Thoracic aorta (tissue), 2 donors: ENCODE measurements at regions not wholly inside any gene's neighbourhood (a gene's known extent, or its start where the extent isn't known, plus 50 kb on each side); places are given as distances from the start of the nearest gene placed in this dataset.

Experiments used
- ATAC-seq: fragments of 150-250 bp; one replicate; pipeline ENCODE4 v1.8.0; 2017; ENCODE audit warnings: low read depth; ENCODE audit not compliant: insufficient number of reproducible peaks, low FRiP score
- DNase-seq: peaks from one replicate; pipeline ENCODE4 v3.0.0-alpha.2; 2020; ENCODE audit warnings: low spot score
- H3K27ac ChIP-seq, 2 donors: fragments of 200-600 bp; sonication (generic); 1 replicate in 1 of 2; 2 replicates in 1 of 2; pipeline ENCODE4 v1.5.1; 2016; ENCODE audit warnings: mild to moderate bottlenecking in 2 of 2, moderate library complexity in 2 of 2
- H3K27me3 ChIP-seq: fragments of 200-600 bp; sonication (generic); replicated peaks from 2 replicates; pipeline ENCODE4 v1.6.0; 2016; ENCODE audit warnings: mild to moderate bottlenecking; ENCODE audit not compliant: insufficient read depth
- H3K36me3 ChIP-seq: fragments of 200-600 bp; sonication (generic); one replicate; pipeline ENCODE4 v1.5.1; 2016
- H3K4me1 ChIP-seq, 2 donors: fragments of 200-600 bp; sonication (generic); 1 replicate in 1 of 2; 2 replicates in 1 of 2; pipeline versions ENCODE4 v1.5.1 to v1.6.0; 2016; ENCODE audit warnings: low read depth in 2 of 2, mild to moderate bottlenecking in 1 of 2; ENCODE audit not compliant: control insufficient read depth in 1 of 2
- H3K4me3 ChIP-seq: fragments of 200-600 bp; sonication (generic); 2 replicates; pipeline ENCODE4 v1.5.1; 2016; ENCODE audit warnings: mild to moderate bottlenecking
- H3K9me3 ChIP-seq: fragments of 200-600 bp; sonication (generic); 2 replicates; pipeline ENCODE4 v1.5.1; 2016
- TF ChIP-seq, protein P1 (sequence below): fragments of 200-600 bp; sonication (generic); IDR thresholded peaks from one replicate; pipeline ENCODE4 v1.5.1; 2019; ENCODE audit warnings: antibody characterized with exemption

DNA sequence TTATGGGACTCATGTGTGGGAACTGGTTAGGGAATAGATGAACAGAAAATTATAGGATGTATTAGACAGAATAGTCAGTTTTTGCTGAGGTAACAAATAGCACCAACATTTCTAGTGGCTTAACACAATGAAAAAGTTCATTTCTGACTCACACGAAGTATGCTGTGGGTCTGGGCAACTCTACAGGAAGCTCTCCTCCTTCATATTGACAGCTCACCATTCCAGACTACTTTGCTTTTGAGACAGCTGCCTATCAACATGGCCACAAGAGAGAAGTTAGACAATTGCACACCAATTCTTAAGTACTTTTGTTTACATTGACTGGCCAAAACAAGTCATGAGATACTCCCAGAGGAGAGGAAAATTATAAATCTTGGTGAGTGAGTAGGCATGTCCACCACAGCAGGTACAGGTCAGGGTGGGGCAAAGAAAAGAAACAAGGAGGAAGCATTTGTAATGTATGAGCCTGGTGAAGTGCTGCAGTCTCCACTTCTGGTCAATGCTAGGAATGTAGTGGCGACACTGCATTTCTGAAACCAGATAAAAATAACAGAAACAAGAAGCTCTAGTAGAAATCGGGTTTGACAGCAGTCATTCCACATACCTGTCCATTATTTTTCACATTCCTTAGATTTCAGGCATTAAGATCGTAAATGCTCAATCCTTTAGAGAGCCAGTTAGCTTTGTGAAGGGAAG is 141.6 kb downstream of the ICOS start:
- TF ChIP-seq, protein P1, sequence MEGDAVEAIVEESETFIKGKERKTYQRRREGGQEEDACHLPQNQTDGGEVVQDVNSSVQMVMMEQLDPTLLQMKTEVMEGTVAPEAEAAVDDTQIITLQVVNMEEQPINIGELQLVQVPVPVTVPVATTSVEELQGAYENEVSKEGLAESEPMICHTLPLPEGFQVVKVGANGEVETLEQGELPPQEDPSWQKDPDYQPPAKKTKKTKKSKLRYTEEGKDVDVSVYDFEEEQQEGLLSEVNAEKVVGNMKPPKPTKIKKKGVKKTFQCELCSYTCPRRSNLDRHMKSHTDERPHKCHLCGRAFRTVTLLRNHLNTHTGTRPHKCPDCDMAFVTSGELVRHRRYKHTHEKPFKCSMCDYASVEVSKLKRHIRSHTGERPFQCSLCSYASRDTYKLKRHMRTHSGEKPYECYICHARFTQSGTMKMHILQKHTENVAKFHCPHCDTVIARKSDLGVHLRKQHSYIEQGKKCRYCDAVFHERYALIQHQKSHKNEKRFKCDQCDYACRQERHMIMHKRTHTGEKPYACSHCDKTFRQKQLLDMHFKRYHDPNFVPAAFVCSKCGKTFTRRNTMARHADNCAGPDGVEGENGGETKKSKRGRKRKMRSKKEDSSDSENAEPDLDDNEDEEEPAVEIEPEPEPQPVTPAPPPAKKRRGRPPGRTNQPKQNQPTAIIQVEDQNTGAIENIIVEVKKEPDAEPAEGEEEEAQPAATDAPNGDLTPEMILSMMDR: no peak
- no peak overlapping the region for H3K27ac ChIP-seq
- H3K36me3 ChIP-seq: no peaks in the 10 kb centered on the region
- no peaks in the 10 kb centered on the region for H3K4me1 ChIP-seq
- ATAC-seq: no peak
- H3K9me3 ChIP-seq: no peaks in the 10 kb centered on the region
- H3K4me3 ChIP-seq: no peak overlapping the region
- no peak for DNase-seq
- H3K27me3 ChIP-seq: no peaks in the 10 kb centered on the region

DNA sequence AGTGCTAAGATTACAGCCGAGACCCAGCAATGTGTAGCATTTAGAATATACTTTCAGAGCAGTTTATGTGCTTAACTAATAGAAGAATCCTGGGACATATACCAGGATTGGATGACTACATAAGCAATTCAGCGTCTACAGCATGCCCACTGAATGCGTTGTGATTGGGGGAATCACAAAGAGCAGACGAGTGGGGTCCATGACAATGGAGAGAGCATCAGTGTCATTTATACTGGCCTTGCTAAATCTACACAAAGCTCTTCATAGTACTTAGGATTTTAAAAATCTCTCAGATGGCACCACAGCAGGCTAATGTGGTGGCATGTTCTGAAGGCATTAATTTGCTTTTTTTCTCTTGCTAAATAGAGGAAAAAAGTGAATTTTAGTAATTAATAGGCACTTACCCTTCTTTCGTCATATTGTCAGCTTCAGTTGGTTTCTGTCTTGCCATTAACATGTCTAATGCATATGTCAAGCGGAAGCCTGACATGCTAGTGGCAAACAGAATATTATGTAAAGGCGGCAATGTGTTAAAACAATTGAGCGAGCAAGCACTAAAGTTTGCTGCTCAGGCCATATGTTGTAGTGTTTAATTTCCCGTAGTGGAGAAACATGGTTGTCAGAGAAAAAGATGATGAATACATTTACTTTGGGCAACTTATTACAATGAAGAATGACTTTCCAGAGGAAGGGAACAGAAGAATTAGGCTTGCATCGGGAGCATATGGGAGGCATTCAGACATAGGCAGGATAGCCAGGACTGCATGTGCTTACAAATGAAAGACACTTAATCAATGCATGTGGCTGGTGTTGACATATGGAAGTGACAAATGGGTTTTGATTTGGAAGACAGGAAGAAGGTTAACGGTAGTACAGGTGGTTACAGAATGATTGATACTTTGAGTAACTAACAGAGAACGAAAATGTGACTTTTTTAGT is 145.2 kb downstream of the ICOS start:
- no peak for DNase-seq
- Histone ChIP-seq H3K27ac (no peak overlapping the region), H3K27me3 (no peaks in the 10 kb centered on the region), H3K9me3 (no peaks in the 10 kb centered on the region), H3K4me3 (no peak overlapping the region), H3K4me1 (no peaks in the 10 kb centered on the region), H3K36me3 (no peaks in the 10 kb centered on the region)
- TF ChIP-seq, protein P1: no peak
- ATAC-seq: no peak

DNA sequence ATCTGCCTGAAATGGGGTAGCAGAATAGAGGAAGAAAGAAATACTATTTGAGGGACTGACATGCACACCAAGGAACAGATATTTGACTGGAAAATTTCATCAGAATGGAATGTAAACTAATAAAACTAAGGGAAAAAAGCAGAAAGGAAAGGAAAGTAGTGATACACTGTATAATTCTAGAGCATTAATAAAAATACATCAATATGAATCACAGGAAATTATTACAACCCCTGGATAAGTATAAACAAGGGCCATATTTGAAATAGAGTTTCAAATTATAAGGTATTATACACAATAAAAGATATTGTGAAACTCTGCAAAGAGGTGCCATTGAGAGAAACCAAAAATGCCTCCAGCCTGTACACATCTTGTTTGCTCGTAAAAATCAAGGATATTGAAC is 149.6 kb downstream of the ICOS start:
- Histone ChIP-seq H3K9me3 (no peaks in the 10 kb centered on the region), H3K36me3 (no peaks in the 10 kb centered on the region), H3K27me3 (no peaks in the 10 kb centered on the region), H3K4me1 (no peaks in the 10 kb centered on the region), H3K27ac (no peak overlapping the region), H3K4me3 (no peak overlapping the region)
- DNase-seq (no peak), ATAC-seq (no peak)
- TF ChIP-seq, protein P1: no peak

DNA sequence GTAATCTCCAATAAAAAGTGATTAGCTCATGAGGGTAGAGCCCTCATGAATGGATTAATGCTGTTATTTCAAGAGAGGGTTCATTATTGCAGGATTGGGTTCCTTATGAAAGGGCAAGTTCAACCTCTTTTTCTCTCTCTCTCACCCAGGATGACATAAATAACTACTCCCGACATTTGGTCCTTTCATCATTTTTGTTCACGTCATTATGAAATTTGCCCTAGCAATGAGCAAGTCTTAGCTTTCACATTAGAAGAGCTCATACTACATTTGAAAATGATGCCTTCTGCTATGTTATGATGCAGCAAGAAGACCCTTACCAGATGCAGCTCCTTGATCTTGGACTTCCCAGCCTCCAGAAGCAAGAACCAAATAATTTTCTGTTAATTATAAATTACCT is 152.5 kb downstream of the ICOS start:
- TF ChIP-seq, protein P1: no peak
- no peak for DNase-seq
- H3K36me3 ChIP-seq: no peaks in the 10 kb centered on the region
- H3K27ac ChIP-seq: no peak overlapping the region
- H3K4me3 ChIP-seq: no peak overlapping the region
- H3K9me3 ChIP-seq: no peaks in the 10 kb centered on the region
- no peaks in the 10 kb centered on the region for H3K27me3 ChIP-seq
- ATAC-seq: no peak
- no peaks in the 10 kb centered on the region for H3K4me1 ChIP-seq

DNA sequence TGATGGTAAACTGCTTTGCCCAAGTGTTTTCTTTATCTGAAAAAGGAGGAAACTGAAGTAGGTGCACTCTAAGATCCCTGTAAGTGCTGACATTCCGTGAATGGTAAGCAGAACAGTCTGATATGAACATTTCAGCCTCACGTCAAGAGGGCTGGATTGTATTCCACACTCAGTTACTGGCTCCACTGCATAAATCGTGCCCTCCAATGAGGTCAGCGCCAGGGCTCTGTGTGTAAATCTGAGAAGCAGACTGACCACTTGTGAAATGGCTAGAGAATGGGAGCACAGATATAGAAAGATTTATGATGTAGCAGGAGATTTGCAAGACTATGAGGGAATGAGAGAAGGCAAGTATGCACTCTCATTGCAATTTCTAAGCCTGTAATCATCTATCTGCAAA is 153.0 kb downstream of the ICOS start:
- no peak for ATAC-seq
- TF ChIP-seq, protein P1: no peak
- Histone ChIP-seq H3K36me3 (no peaks in the 10 kb centered on the region), H3K4me1 (no peaks in the 10 kb centered on the region), H3K9me3 (no peaks in the 10 kb centered on the region), H3K27ac (no peak overlapping the region), H3K27me3 (no peaks in the 10 kb centered on the region), H3K4me3 (no peak overlapping the region)
- DNase-seq: no peak
